Mammary epithelial cell (primary cell): ENCODE measurements at regions not wholly inside any gene's neighbourhood (a gene's known extent, or its start where the extent isn't known, plus 50 kb on each side); places are given as distances from the start of the nearest gene placed in this dataset.

Experiments used
- CTCF ChIP-seq, 2 donors: IDR thresholded peaks in 1 of 2; conservative IDR thresholded peaks in 1 of 2; 2 replicates each; pipeline ENCODE4 v1.5.1; 2011 to 2012; ENCODE audit warnings: inconsistent platforms in 2 of 2, low read length in 2 of 2, mild to moderate bottlenecking in 2 of 2, control low read depth in 1 of 2, low read depth in 1 of 2; ENCODE audit not compliant: insufficient read depth in 1 of 2; ENCODE audit errors: extremely low read depth in 1 of 2
- EZH2 ChIP-seq: IDR thresholded peaks from 2 replicates; pipeline ENCODE4 v1.6.1; 2012; ENCODE audit warnings: low read length, inconsistent platforms, borderline replicate concordance

GRCh38 chr10:83562381-83562780 lies 576.9 kb upstream of the GHITM start:
- TF ChIP-seq CTCF (conservative IDR thresholded peaks at IDR 0.05 in 1 of 2, IDR thresholded peaks at IDR 0.05 in 1 of 2; ENCODE audit: extremely low read depth in 1 of 2, insufficient read depth in 1 of 2, low read depth in 1 of 2, low read length in 2 of 2) (no peak), EZH2 (no peak)
